ENCODE measurements at regions not wholly inside any gene's neighbourhood (a gene's known extent, or its start where the extent isn't known, plus 50 kb on each side); places are given as distances from the start of the nearest gene placed in this dataset.

DNA sequence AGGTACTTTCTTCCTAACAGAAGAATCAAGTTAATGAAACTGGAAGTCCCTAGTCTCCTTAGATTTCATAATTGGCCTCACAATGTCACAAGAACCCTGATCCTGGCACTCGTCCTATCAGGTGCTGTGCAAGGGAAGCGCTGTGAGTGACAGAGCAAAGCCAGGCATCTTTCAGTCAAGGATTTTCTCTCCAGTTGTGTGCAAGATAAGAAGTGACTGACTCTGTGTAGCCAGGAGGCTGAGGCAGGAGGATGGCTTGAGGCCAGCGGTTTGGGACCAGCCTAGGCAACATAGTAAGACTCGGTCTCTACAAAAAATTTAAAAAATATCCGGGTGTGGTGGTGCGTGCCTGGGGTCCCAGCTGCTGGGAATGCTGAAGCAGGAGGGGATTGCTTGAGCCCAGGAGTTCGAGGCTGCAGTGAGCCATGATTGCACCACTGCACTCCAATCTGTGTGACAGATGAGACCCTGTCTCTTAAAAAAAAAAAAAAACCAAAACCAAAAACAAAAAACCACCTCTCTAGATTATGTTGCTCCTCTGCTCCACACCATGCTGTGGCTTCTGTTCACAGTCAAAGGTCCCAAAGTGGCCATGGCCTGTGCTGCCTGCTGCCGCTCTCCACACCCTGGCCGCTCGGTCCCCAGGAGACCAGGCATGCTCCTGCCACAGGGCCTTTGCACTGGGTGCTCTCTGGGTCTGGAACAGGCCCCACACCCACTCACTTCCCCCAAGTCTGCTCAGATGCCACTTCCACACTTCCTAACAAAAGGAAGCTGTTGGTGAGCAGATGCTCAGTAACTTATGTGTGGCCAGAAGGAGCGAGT, 54.2 kb upstream of the CLDN5 start:
- intact Hi-C loops (cut with DNase I), result loop anchor here in 3 of 10 donors (2.0 to 5.0 kb wide), 3 partner anchors 44 to 56 kb away; partner anchors contain the start of gene CLDN5 (in 2 of the 3)
- peak overlapping the region in 10 of 12 donors; percentile 3 to 85 (median 66) for H3K27ac ChIP-seq
- peaks cover 0 to 2% (median 0%) of the 10 kb centered on the region in 9 donors for H3K27me3 ChIP-seq
- no peaks in the 10 kb centered on the region for H3K36me3 ChIP-seq
- TF ChIP-seq POLR2A (IDR thresholded peaks at IDR 0.05), result no peak
- TF ChIP-seq, protein P1, sequence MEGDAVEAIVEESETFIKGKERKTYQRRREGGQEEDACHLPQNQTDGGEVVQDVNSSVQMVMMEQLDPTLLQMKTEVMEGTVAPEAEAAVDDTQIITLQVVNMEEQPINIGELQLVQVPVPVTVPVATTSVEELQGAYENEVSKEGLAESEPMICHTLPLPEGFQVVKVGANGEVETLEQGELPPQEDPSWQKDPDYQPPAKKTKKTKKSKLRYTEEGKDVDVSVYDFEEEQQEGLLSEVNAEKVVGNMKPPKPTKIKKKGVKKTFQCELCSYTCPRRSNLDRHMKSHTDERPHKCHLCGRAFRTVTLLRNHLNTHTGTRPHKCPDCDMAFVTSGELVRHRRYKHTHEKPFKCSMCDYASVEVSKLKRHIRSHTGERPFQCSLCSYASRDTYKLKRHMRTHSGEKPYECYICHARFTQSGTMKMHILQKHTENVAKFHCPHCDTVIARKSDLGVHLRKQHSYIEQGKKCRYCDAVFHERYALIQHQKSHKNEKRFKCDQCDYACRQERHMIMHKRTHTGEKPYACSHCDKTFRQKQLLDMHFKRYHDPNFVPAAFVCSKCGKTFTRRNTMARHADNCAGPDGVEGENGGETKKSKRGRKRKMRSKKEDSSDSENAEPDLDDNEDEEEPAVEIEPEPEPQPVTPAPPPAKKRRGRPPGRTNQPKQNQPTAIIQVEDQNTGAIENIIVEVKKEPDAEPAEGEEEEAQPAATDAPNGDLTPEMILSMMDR (IDR thresholded peaks at IDR 0.05), result no peak
- 77 to 81% (median 79%) methylated on average over 11 of the region's 11 CpGs for WGBS, 4 donors
- no peak overlapping the region for H3K4me3 ChIP-seq
- H3K4me1 ChIP-seq, result peaks cover 0 to 44% (median 19%) of the 10 kb centered on the region in 12 donors
- ATAC-seq (no peak), DNase-seq (no peak)
- no peaks in the 10 kb centered on the region for H3K9me3 ChIP-seq

DNA sequence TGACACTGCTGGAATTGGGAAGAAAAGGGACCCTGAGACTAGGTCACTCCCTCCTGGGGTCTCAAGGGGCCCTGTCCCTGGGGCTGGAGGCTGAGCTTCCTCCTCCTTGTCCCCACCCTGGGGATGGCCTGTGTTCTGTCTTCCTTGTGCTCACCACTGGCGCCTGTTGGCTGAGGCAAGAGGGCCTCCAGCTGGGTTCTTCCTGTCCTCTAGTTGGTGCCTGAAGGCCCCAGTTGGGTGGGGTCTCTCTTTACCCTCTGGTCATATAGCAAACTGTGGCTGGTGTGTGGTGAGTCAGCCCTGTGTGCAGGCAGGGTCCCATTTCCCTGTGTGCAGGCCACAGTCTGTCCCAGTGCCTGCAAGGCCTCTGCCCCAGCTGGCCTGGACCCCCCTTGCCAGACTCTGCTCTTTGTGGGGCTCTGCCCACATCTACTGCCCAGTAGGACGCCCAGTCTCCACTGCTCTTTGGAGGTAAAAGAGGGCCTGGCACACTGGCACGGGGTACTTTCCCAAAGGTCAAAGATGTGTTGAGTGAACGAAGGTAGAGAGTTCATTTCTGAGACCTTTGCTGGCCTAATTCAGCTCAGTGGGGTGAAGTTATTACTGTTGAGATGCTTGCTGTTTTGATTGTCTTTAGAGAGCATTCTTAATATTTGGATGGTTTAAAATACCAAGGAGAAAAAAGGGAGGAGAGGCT, 55.1 kb upstream of the CLDN5 start:
- WGBS, 4 donors, result 78 to 87% (median 79%) methylated on average over 3 to 4 of the region's 4 CpGs

DNA sequence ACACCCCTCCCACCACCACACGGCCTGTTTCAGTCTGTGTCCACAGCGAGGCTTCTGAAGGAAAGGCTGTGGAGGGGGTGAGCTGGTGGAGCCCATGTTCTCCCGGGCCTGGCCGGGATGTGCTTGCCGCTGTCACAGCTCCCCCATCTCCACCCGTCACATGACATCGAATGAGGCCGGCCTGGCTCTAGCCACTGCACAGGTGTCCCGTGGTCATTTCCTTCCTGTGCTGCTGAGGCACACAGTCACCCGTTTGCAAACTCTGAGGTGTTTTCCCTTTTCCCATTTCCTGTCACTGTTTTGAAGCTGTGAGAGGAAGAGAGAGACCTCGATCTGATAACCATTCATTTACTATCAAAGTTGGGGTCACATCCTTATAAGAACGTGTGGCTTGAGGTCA, 55.7 kb upstream of the CLDN5 start:
- Histone ChIP-seq H3K36me3 (no peaks in the 10 kb centered on the region), H3K4me3 (no peak overlapping the region), H3K27ac (peak overlapping the region in 11 of 12 donors; percentile 3 to 85 (median 67)), H3K27me3 (peaks cover 0 to 2% (median 0%) of the 10 kb centered on the region in 9 donors), H3K4me1 (peaks cover 0 to 44% (median 19%) of the 10 kb centered on the region in 12 donors), H3K9me3 (no peaks in the 10 kb centered on the region)
- TF ChIP-seq POLR2A (IDR thresholded peaks at IDR 0.05), result no peak
- TF ChIP-seq, protein P1 (IDR thresholded peaks at IDR 0.05), result no peak
- ATAC-seq (peak; percentile 60 to 92 (median 75)), DNase-seq (peak in 4 of 5 donors; percentile 46 to 74 (median 64))
- WGBS, 4 donors, result 45 to 53% (median 50%) methylated on average over 12 of the region's 12 CpGs
- intact Hi-C loops (cut with DNase I), result loop anchor here in 3 of 10 donors (2.0 to 5.0 kb wide), 3 partner anchors 42 to 58 kb away; partner anchors contain the start of gene CLDN5 (in 2 of the 3)

More for the DNA sequence above, 55.1 kb upstream of the CLDN5 start:
- no peak for DNase-seq
- Histone ChIP-seq H3K27me3 (peaks cover 0 to 2% (median 0%) of the 10 kb centered on the region in 9 donors), H3K9me3 (no peaks in the 10 kb centered on the region), H3K4me1 (peaks cover 0 to 44% (median 19%) of the 10 kb centered on the region in 12 donors), H3K36me3 (no peaks in the 10 kb centered on the region), H3K27ac (peak overlapping the region in 11 of 12 donors; percentile 3 to 85 (median 67)), H3K4me3 (no peak overlapping the region)
- ATAC-seq, result peak in 1 of 4 donors; percentile 17
- intact Hi-C loops (cut with DNase I), result loop anchor here in 3 of 10 donors (2.0 to 5.0 kb wide), 3 partner anchors 43 to 57 kb away; partner anchors contain the start of gene CLDN5 (in 2 of the 3)
- TF ChIP-seq, protein P1 (IDR thresholded peaks at IDR 0.05), result no peak
